WTC11 (cell line): ENCODE measurements at regions not wholly inside any gene's neighbourhood (a gene's known extent, or its start where the extent isn't known, plus 50 kb on each side); places are given as distances from the start of the nearest gene placed in this dataset.

Experiments
- ATAC-seq: fragments of 200-7000 bp; cut with Tn5 transposase; 2 replicates; pipeline ENCODE4 v1.10.0; 2021; ENCODE audit warnings: mild to moderate bottlenecking, moderate library complexity
- CTCF ChIA-PET: fragments of 300-600 bp; sonication (Branson Sonifier 250); formaldehyde crosslinking; loops from one replicate; lab custom pipeline; 2021; ENCODE audit warnings: antibody characterized with exemption; lab: Charles Lee
- POLR2A ChIA-PET: fragments of 350-600 bp; sonication (Branson Sonifier 250); formaldehyde crosslinking; loops from one replicate; lab custom pipeline; 2021; ENCODE audit warnings: antibody characterized with exemption; lab: Charles Lee
- DNase-seq: peaks from one replicate; pipeline ENCODE4 v3.0.0; 2021; ENCODE audit warnings: low spot score
- H3K27ac Mint-ChIP-seq: 2 replicates; pipeline ENCODE4 v1.8.0; 2021; ENCODE audit warnings: mixed read lengths
- H3K27me3 Mint-ChIP-seq: 2 replicates; pipeline ENCODE4 v1.8.0; 2021; ENCODE audit warnings: low read depth, mild to moderate bottlenecking, moderate library complexity, mixed read lengths
- H3K36me3 Mint-ChIP-seq: 2 replicates; pipeline ENCODE4 v1.8.0; 2021; ENCODE audit warnings: mixed read lengths
- H3K4me1 Mint-ChIP-seq: 2 replicates; pipeline ENCODE4 v1.8.0; 2022; ENCODE audit warnings: mixed read lengths
- H3K4me3 Mint-ChIP-seq: 2 replicates; pipeline ENCODE4 v1.8.0; 2021; ENCODE audit warnings: mild to moderate bottlenecking, moderate library complexity, mixed read lengths
- H3K9me3 Mint-ChIP-seq: 2 replicates; pipeline ENCODE4 v1.8.0; 2021; ENCODE audit warnings: mixed read lengths
- CBFB ChIP-seq: sonication (generic); formaldehyde crosslinking; IDR thresholded peaks from 2 replicates; pipeline ENCODE4 v1.8.1; 2022; ENCODE audit warnings: mild to moderate bottlenecking, low read depth, missing genetic modification reagents
- CREM ChIP-seq: sonication (generic); formaldehyde crosslinking; IDR thresholded peaks from 2 replicates; pipeline ENCODE4 v1.8.1; 2022; ENCODE audit warnings: mild to moderate bottlenecking, missing genetic modification reagents, moderate library complexity
- ELF4 ChIP-seq: sonication (generic); formaldehyde crosslinking; IDR thresholded peaks from 2 replicates; pipeline ENCODE4 v1.8.1; 2022; ENCODE audit warnings: low read depth, mild to moderate bottlenecking, moderate library complexity, missing genetic modification reagents
- FOXP1 ChIP-seq: sonication (generic); formaldehyde crosslinking; IDR thresholded peaks from 2 replicates; pipeline ENCODE4 v1.8.0; 2022; ENCODE audit warnings: missing genetic modification reagents, mild to moderate bottlenecking, moderate library complexity, borderline replicate concordance
- HMGA2 ChIP-seq: fragments of 250-450 bp; sonication (Bioruptor Pico); IDR thresholded peaks from 2 replicates; pipeline ENCODE4 v1.4.0; 2021; ENCODE audit warnings: mild to moderate bottlenecking, moderate library complexity
- HMGXB4 ChIP-seq: sonication (generic); formaldehyde crosslinking; IDR thresholded peaks from 2 replicates; pipeline ENCODE4 v1.8.1; 2023; ENCODE audit warnings: mild to moderate bottlenecking, moderate library complexity, missing genetic modification reagents
- MYBL2 ChIP-seq: sonication (generic); formaldehyde crosslinking; IDR thresholded peaks from 2 replicates; pipeline ENCODE4 v1.8.1; 2023; ENCODE audit warnings: mild to moderate bottlenecking, moderate library complexity, missing genetic modification reagents
- NFE2L1 ChIP-seq: sonication (generic); formaldehyde crosslinking; IDR thresholded peaks from 2 replicates; pipeline ENCODE4 v1.8.1; 2023; ENCODE audit warnings: missing genetic modification reagents
- RELA ChIP-seq: sonication (generic); formaldehyde crosslinking; IDR thresholded peaks from 2 replicates; pipeline ENCODE4 v1.8.1; 2022; ENCODE audit warnings: missing genetic modification reagents, mild to moderate bottlenecking, borderline replicate concordance
- SMAD3 ChIP-seq: sonication (generic); formaldehyde crosslinking; IDR thresholded peaks from 2 replicates; pipeline ENCODE4 v1.8.0; 2022; ENCODE audit warnings: missing genetic modification reagents, mild to moderate bottlenecking, borderline replicate concordance
- SOX15 ChIP-seq: fragments of 250-450 bp; sonication (Bioruptor Pico); IDR thresholded peaks from 2 replicates; pipeline ENCODE4 v1.9.0; 2021; ENCODE audit warnings: mild to moderate bottlenecking
- TEAD1 ChIP-seq: sonication (generic); formaldehyde crosslinking; IDR thresholded peaks from 2 replicates; pipeline ENCODE4 v1.8.0; 2022; ENCODE audit warnings: mild to moderate bottlenecking, missing genetic modification reagents
- TP53 ChIP-seq: sonication (generic); formaldehyde crosslinking; IDR thresholded peaks from 2 replicates; pipeline ENCODE4 v1.8.1; 2023; ENCODE audit warnings: mild to moderate bottlenecking, missing genetic modification reagents
- ZNF138 ChIP-seq: sonication (generic); formaldehyde crosslinking; conservative IDR thresholded peaks from 2 replicates; pipeline ENCODE4 v1.8.1; 2022; ENCODE audit warnings: mild to moderate bottlenecking, moderate library complexity, missing genetic modification reagents
- ZNF219 ChIP-seq: sonication (generic); formaldehyde crosslinking; IDR thresholded peaks from 2 replicates; pipeline ENCODE4 v1.8.0; 2023; ENCODE audit warnings: missing genetic modification reagents, mild to moderate bottlenecking, borderline replicate concordance
- ZNF423 ChIP-seq: fragments of 250-450 bp; sonication (Bioruptor Pico); IDR thresholded peaks from 2 replicates; pipeline ENCODE4 v2.1.2; 2022; ENCODE audit warnings: mild to moderate bottlenecking, moderate library complexity
- ZNF532 ChIP-seq: fragments of 250-450 bp; sonication (Bioruptor Pico); IDR thresholded peaks from 2 replicates; pipeline ENCODE4 v1.9.0; 2021; ENCODE audit warnings: mild to moderate bottlenecking, borderline replicate concordance
- TF ChIP-seq, protein P1 (sequence below): sonication (generic); formaldehyde crosslinking; IDR thresholded peaks from 2 replicates; pipeline ENCODE4 v1.8.1; 2023; ENCODE audit warnings: mild to moderate bottlenecking, missing genetic modification reagents

GRCh38 chr10:57785546-57785945, 482.1 kb downstream of the IPMK start:
- Mint-ChIP-seq H3K36me3 (peaks cover 56% of the 10 kb centered on the region), H3K9me3 (peaks cover 57% of the 10 kb centered on the region), H3K4me1 (peaks cover 45% of the 10 kb centered on the region), H3K27ac (peak overlapping the region; percentile 99), H3K27me3 (no peaks in the 10 kb centered on the region; the same call in 1 of the 2 replicates), H3K4me3 (peak overlapping the region; percentile 13; the same call in 1 of the 2 replicates)
- TF ChIP-seq HMGA2 (CRISPR knock-in tag), result no peak
- TF ChIP-seq CBFB (CRISPR knock-in tag), result no peak
- TF ChIP-seq NFE2L1 (CRISPR knock-in tag), result no peak
- no peak for TF ChIP-seq TP53
- TF ChIP-seq RELA (CRISPR knock-in tag), result no peak
- no peak for TF ChIP-seq HMGXB4 (CRISPR knock-in tag)
- no peak for TF ChIP-seq SMAD3 (CRISPR knock-in tag)
- TF ChIP-seq, protein P1, sequence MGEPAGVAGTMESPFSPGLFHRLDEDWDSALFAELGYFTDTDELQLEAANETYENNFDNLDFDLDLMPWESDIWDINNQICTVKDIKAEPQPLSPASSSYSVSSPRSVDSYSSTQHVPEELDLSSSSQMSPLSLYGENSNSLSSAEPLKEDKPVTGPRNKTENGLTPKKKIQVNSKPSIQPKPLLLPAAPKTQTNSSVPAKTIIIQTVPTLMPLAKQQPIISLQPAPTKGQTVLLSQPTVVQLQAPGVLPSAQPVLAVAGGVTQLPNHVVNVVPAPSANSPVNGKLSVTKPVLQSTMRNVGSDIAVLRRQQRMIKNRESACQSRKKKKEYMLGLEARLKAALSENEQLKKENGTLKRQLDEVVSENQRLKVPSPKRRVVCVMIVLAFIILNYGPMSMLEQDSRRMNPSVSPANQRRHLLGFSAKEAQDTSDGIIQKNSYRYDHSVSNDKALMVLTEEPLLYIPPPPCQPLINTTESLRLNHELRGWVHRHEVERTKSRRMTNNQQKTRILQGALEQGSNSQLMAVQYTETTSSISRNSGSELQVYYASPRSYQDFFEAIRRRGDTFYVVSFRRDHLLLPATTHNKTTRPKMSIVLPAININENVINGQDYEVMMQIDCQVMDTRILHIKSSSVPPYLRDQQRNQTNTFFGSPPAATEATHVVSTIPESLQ (CRISPR knock-in tag), result no peak
- TF ChIP-seq ZNF219 (CRISPR knock-in tag), result no peak
- TF ChIP-seq ZNF138 (CRISPR knock-in tag), result no peak
- ATAC-seq (no peak), DNase-seq (no peak)
- POLR2A ChIA-PET, result no interaction called here
- CTCF ChIA-PET, result no interaction called here

DNA sequence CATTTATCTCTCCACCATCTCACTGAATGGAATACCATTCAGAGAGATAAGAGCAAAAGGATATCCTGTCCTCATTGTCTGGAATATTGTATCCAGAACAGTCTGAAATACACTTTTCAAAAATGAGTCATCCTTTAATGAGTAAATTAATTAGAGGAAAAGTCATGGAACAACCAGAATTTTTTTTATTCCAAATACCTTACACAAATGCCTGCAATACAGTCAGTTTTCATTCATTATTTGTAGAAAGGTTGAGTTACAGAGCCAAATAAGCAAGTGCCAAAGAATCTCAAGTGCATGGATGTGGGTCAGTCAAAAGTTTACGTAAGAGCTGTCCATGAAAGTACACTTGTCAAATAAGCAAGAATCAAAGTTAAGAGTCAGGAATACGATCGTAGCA, 482.6 kb downstream of the IPMK start:
- ATAC-seq, result no peak
- ChIA-PET POLR2A (no interaction called here), CTCF (no interaction called here)
- peak overlapping the region; percentile 82 for H3K27ac Mint-ChIP-seq
- H3K36me3 Mint-ChIP-seq, result peaks cover 56% of the 10 kb centered on the region
- no peak for TF ChIP-seq TEAD1 (CRISPR knock-in tag)
- no peak for TF ChIP-seq TP53
- no peak for TF ChIP-seq FOXP1
- TF ChIP-seq CREM, result no peak
- no peak for TF ChIP-seq ELF4 (CRISPR knock-in tag)
- no peak for TF ChIP-seq ZNF423 (CRISPR knock-in tag)
- no peak for TF ChIP-seq MYBL2 (CRISPR knock-in tag)
- no peak for TF ChIP-seq ZNF532 (CRISPR knock-in tag)
- TF ChIP-seq SOX15, result no peak
- H3K4me3 Mint-ChIP-seq, result no peak overlapping the region
- H3K9me3 Mint-ChIP-seq, result peaks cover 57% of the 10 kb centered on the region
- no peaks in the 10 kb centered on the region; the same call in 1 of the 2 replicates for H3K27me3 Mint-ChIP-seq
- DNase-seq, result no peak
- peaks cover 45% of the 10 kb centered on the region for H3K4me1 Mint-ChIP-seq
